ENCODE measurements at regions not wholly inside any gene's neighbourhood (a gene's known extent, or its start where the extent isn't known, plus 50 kb on each side); places are given as distances from the start of the nearest gene placed in this dataset.

GRCh38 chr6:126747728-126748540 is 370.5 kb upstream of the RSPO3 start:
- DNase-seq: no peak

- DNase-seq: peak; percentile 33 to 37
Observed at GRCh38 chr6:126753606-126754005, 364.9 kb upstream of the RSPO3 start.

DNA sequence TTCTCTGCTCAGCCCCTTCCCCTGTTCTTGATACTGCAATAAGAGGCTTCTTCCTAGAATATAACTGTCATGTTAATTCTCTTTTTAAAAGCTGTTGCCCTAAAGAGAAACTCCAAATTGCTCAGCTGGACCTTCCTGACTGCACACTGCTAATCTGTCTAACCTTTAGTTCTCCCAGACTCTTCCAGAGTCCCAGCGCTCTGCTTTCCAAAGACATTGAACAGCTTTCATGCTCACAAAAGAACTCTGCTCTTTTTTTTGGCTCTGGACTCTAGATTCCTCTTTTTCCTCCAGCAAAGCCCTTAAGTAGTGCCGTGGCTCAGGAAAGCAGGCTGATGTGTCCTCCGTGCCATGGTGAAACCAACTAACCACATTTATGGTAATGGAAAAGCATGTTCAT is 356.6 kb upstream of the RSPO3 start:
- no peak for DNase-seq

- DNase-seq: no peak
Observed at GRCh38 chr6:126764104-126764503, 354.4 kb upstream of the RSPO3 start.

- DNase-seq: no peak
Observed at GRCh38 chr6:126764671-126765070, 353.8 kb upstream of the RSPO3 start.

DNA sequence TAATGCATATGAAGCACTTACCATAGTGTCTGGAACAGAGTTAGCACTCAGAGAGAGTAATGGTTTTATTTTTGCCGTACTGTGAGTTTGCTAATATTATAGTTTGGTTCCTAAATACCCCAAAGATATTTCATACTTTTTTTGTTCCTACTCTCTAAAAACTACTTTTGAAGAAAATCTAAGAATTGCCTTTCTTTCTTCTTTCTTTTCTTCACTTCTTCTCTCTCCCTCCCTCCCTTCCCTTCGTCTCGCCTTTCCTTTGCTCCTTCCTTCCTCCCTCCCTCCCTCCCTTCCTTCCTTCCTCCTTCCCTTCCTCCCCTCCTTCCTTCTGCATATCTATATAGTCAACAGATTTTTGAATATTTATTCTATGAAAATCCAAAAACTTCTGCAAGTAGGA is 351.7 kb upstream of the RSPO3 start:
- no peak for DNase-seq

- DNase-seq: no peak
Observed at GRCh38 chr6:126767711-126768110, 350.8 kb upstream of the RSPO3 start.

DNA sequence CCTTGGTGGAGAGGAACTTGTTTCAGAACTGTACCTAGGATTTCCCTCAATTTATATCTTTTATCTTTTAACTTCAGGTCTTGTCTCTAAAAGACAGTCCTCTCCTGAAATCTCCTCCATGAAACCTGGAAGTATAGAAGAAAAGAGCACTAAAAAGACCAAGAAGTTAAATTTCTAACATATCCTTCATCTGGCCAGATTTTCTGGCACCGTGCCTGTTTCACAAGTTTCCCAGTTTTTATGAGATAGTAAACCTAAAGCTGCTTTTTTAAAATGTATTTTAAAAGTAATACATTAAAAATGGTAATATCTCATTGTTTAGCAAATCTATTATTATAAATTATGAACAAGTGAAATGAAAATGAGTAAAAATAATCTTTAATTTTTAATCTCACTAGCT is 348.3 kb upstream of the RSPO3 start:
- DNase-seq: no peak

- DNase-seq: no peak
Observed at GRCh38 chr6:126773112-126773805, 345.2 kb upstream of the RSPO3 start.

DNA sequence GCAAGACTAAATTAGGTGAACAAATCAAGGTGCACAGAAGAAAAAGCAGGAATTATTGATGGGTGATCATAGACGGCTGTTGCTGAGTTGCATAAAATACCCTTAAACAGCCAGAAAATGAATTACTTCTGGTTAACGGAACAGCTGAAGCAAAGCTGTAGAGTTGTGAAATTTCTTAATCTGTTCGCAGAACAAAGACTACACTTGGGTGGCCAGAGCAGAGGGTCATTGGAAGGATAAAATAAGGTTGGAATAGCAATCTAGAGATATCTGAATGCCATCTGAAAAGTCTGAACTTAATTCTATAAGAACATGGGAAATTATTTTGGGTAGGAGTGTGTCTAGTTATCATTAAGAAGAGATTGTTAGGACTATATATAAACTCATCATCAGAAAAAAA is 339.1 kb upstream of the RSPO3 start:
- DNase-seq: peak; percentile 59 to 60

DNA sequence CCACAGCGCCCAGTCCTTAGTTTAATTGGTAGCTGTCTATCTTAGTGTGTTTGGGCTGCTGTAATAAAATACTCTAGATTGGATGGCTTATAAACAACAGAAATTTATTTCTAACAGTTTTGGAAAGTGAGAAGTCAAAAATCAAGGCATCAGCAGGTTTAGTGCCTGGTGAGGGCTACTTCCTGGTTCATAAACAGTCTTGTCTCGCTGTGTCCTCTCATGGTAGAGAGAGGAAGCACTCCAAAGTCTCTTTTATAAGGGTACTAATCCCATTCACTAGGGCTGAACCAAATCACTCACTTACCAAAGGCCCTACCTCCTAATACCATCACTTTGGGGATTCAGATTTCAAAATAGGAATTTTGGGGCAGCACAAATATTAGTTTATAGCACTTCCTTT is 336.9 kb upstream of the RSPO3 start:
- DNase-seq: no peak

DNA sequence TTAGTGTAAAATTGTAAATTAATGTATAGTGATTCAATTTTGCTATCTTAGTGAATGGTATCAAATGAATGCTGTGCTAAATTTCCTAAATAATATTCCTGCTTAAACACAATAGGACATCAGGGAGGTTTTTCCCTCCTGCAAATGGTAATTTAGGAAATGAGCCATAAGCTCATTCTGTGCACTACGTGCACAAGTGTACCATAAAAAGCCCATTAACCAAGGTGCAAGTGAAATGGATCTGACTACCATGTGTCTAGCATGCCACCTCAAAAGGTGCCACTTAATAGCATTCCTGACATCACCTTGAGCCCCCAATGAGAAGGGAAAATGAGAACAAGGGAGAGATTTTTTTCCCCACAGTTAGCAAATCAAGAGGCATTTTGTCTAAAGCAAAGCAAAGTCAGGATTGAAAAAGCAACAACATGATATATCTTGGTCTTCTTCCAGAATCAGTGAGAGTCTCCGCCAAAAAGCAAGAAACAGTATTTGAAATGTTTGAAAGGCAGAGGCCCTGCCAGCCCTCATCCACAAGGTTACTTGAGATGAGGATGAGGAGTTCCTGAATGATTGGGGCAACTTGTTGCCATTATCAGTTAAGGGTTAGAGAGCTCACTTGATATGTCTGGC is 334.2 kb upstream of the RSPO3 start:
- peak; percentile 37 to 45 for DNase-seq

- no peak for DNase-seq
Observed at GRCh38 chr6:126786262-126786661, 332.2 kb upstream of the RSPO3 start.

DNA sequence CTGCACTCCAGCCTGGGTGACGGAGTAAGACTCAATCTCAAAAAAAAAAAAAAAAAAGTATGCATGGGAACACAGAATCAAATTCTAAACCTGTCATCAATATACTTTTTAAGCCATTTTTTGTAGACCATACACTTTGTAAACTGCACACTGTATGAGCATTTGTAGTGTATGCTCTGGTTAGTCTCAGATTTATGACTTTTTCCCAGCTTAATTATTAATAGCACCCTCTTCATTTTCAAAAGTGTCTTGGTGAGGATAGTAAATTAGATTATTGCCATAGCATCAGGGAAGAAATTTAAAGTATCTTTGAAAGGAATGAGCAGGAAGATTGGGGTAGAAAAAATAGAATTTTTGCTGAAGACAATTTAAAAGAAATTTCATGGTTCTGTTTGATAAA is 330.8 kb upstream of the RSPO3 start:
- no peak for DNase-seq

- no peak for DNase-seq
Observed at GRCh38 chr6:126788861-126789365, 329.6 kb upstream of the RSPO3 start.

DNA sequence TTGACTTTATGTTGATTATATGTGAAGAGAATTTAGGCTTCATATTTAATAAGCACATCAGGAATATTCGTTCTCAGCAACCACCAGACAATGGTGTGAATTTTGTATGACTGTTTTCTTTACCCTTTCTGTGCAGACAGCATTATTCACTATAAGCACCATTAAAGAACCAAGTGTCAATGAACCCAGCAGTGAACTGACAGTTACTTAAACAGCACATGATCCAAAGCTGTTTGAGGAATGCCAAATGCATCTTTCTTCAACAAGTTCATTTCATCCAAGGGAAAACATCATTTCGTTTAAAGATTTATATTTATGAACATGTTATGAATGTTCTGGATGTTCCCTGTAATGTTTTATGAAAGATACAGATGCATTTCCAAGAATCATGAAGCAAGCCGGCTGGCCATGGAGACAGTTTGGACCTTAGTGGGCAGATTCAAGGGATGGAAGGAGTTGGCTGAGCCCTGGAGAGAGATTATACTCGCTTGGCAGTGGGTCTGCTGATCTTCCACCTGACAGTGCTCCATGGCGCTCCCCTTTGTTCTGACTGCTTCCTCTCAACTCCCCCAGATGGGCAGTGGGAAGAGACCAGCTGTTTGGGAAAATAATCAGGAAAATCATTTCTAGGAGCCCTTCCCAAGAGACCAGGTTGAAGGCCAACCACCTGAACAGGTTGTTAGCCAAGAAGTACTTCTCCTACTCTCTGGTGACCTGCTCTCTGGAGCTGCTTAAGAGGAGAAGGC is 326.0 kb upstream of the RSPO3 start:
- no peak for DNase-seq

GRCh38 chr6:126795161-126795560 is 323.3 kb upstream of the RSPO3 start:
- DNase-seq: no peak

DNA sequence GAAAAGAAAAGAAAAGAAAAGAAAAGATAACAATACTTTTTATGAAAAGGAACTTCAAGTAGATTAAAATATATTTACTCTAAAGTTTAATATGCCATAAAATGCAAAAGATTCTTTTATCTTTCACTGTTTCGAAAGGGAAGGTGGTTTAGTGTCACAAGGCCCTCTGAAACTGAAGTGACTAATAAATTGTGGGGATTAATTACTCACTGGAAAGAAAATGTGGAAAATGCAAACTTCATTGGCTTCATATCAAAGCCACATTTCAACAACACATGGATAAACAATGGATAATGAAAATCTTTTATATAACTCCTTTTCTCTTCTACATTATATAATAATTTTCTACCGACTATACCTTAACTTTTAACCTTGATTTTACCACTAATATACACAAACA is 320.5 kb upstream of the RSPO3 start:
- no peak for DNase-seq

DNA sequence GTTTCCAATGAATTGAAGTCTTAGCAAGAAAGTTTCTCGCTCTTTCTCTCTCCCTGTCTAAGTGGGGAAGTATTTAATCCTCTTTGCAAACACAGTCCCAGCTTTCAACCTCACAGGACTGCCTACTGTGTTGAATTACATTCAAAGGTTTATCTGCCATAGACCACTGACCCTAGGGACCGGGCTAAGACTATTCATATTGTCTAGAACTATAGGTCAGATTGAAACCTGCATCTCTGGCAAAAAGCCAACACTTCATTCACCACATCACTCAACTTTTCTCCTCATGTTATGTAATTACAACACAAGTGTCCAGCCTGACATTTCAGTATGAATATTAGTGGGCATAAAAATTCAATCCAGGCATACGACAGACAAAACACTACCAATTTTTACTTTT is 314.7 kb upstream of the RSPO3 start:
- DNase-seq: no peak

DNA sequence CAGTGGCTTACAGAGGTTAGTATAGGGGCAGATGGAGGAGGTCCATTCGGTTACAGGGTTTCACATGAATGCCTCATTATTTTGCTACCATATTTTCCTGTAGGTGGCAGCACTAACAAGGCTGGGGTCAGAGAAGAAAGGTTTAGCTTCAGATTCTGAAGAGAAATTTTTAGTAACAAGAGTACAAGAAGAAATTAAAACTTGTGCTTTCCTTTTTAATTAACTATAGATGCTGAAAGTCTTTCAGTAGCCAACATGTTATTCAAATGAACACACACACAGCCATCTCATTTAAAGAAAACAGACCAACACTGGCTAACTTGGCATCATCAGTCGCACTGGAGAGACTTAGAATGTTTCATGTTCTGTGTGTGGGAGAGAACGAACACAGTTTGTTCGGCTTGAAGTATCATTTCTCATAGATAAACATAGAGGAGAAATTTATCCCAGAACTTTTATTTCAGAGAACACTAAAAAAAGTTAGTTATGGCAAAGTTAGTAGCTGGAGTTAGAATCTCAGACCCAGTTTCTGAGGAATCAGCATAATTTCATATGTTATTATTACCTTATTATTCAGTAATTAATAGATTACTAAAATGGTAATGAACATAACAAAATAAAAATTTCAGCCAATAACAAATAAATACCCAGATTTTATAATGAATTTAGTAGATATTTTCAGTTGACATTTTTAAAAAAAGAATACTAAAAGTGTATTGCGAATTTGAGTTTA is 314.0 kb upstream of the RSPO3 start:
- DNase-seq: peak in 1 of 2 donors; percentile 51

GRCh38 chr6:126805861-126806260 is 312.6 kb upstream of the RSPO3 start:
- no peak for DNase-seq
